GM23338 (cell line): ENCODE measurements at regions not wholly inside any gene's neighbourhood (a gene's known extent, or its start where the extent isn't known, plus 50 kb on each side); places are given as distances from the start of the nearest gene placed in this dataset.

Source experiments
- CREB1 ChIP-seq: fragments of 250-450 bp; sonication (Bioruptor Pico); IDR thresholded peaks from 2 replicates; pipeline ENCODE4 v1.5.0; 2020; ENCODE audit warnings: low read depth, mild to moderate bottlenecking, moderate library complexity
- CTCF ChIP-seq, 2 experiments: fragments of 200-600 bp in 1 of 2; sonication (generic) in 1 of 2; conservative IDR thresholded peaks; 2 replicates each; pipeline versions ENCODE4 v1.5.1 to v1.6.1; 2016 to 2017; ENCODE audit warnings: antibody characterized with exemption in 2 of 2, low read depth in 2 of 2, mild to moderate bottlenecking in 2 of 2, moderate library complexity in 1 of 2
- ETS1 ChIP-seq: IDR thresholded peaks from 2 replicates; pipeline ENCODE4 v1.6.1; 2016; ENCODE audit warnings: antibody characterized with exemption
- EZH2phosphoT487 ChIP-seq: fragments of 200-600 bp; sonication (generic); IDR thresholded peaks from one replicate; pipeline ENCODE4 v1.8.1; 2018; ENCODE audit warnings: antibody characterized with exemption; ENCODE audit not compliant: unreplicated experiment
- POLR2AphosphoS5 ChIP-seq: IDR thresholded peaks from 2 replicates; pipeline ENCODE4 v1.6.1; 2016; ENCODE audit warnings: antibody characterized with exemption, low read depth
- REST ChIP-seq: IDR thresholded peaks from one replicate; pipeline ENCODE4 v1.6.1; 2018; ENCODE audit warnings: antibody characterized with exemption; ENCODE audit not compliant: unreplicated experiment

DNA sequence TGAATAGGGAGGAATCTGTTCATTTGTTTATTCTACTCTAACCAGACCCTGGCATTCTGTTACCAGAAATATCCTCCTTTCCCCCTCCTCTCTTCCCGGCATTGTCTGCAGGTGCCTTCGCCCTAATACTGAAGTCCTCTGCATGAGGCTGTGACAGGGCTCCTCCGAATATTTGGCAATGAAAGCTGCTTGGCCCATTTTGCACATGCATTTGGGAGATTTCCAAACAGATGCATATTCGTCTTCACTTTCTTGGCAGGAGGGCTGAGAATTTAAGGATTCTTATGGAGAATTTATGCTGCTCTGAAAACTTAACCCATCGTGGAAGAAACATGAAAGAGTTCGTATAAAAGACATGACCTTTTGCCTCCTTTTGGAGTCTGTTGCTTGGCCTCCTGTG, 484.0 kb downstream of the ZNF608 start:
- TF ChIP-seq CTCF (conservative IDR thresholded peaks at IDR 0.05; ENCODE audit: low read depth in 2 of 2): no peak
- TF ChIP-seq POLR2AphosphoS5: no peak
- no peak for TF ChIP-seq EZH2phosphoT487
- TF ChIP-seq CREB1 (CRISPR knock-in tag): no peak
- no peak for TF ChIP-seq ETS1
- TF ChIP-seq REST: no peak
